Calu3 (cell line): ENCODE measurements at regions not wholly inside any gene's neighbourhood (a gene's known extent, or its start where the extent isn't known, plus 50 kb on each side); places are given as distances from the start of the nearest gene placed in this dataset.
"Not testable (repeated sequence)": the region's sequence is repeated elsewhere in the genome, so short reads cannot be mapped to it uniquely, and the experiment has no call there.

ENCODE experiments used
- BruUV-seq: library from RNA; stranded (reverse); fragments of 400-500 nt; replicated peaks from 2 replicates; lab custom pipeline; 2021; lab: Mats Ljungman, UMichigan
- CTCF ChIA-PET: fragments of 300-600 bp; sonication (Branson Sonifier 250); formaldehyde crosslinking; loops from one replicate; lab custom pipeline; 2022; ENCODE audit warnings: antibody characterized with exemption; lab: Charles Lee
- DNase-seq: peaks from one replicate; pipeline ENCODE4 v3.0.0; 2022
- H3K27ac Mint-ChIP-seq: one replicate; pipeline ENCODE4 v1.8.0; 2022; ENCODE audit warnings: mixed read lengths; ENCODE audit not compliant: unreplicated experiment
- H3K27me3 Mint-ChIP-seq: one replicate; pipeline ENCODE4 v1.8.0; 2022; ENCODE audit warnings: mixed read lengths; ENCODE audit not compliant: unreplicated experiment
- H3K36me3 Mint-ChIP-seq: one replicate; pipeline ENCODE4 v1.8.0; 2022; ENCODE audit warnings: mild to moderate bottlenecking, moderate library complexity, mixed read lengths; ENCODE audit not compliant: insufficient read depth, unreplicated experiment
- H3K4me1 Mint-ChIP-seq: one replicate; pipeline ENCODE4 v1.8.0; 2022; ENCODE audit warnings: mild to moderate bottlenecking, low read depth, mixed read lengths; ENCODE audit not compliant: unreplicated experiment
- H3K4me3 Mint-ChIP-seq: one replicate; pipeline ENCODE4 v1.8.0; 2022; ENCODE audit warnings: mild to moderate bottlenecking, low read depth, moderate library complexity, mixed read lengths; ENCODE audit not compliant: unreplicated experiment
- H3K9me3 Mint-ChIP-seq: one replicate; pipeline ENCODE4 v1.8.0; 2022; ENCODE audit warnings: low read depth, mixed read lengths; ENCODE audit not compliant: unreplicated experiment
- CTCF ChIP-seq: fragments of 200-600 bp; IDR thresholded peaks from one replicate; pipeline ENCODE4 v1.8.0; 2022; ENCODE audit warnings: antibody characterized with exemption; ENCODE audit not compliant: unreplicated experiment
- intact Hi-C: fragments of 100-400 bp; cut with micrococcal nuclease; formaldehyde crosslinking; loops from one replicate; pipeline ENCODE4 v1.10.0; 2022; ENCODE audit not compliant: unreplicated experiment

- no peak overlapping the region for H3K4me3 Mint-ChIP-seq
- no peak overlapping the region for H3K27ac Mint-ChIP-seq
- H3K27me3 Mint-ChIP-seq: no peaks in the 10 kb centered on the region
- no peak for DNase-seq
- peaks cover 18% of the 10 kb centered on the region for H3K4me1 Mint-ChIP-seq
- no TSS peak for BruUV-seq
- TF ChIP-seq CTCF: no peak
- CTCF ChIA-PET: no interaction called here
- H3K36me3 Mint-ChIP-seq: no peaks in the 10 kb centered on the region
- peaks cover 5% of the 10 kb centered on the region for H3K9me3 Mint-ChIP-seq
- intact Hi-C loops: no loop called here
Observed at GRCh38 chr9:78146241-78146640, 89.6 kb upstream of the CEP78 start.

DNA sequence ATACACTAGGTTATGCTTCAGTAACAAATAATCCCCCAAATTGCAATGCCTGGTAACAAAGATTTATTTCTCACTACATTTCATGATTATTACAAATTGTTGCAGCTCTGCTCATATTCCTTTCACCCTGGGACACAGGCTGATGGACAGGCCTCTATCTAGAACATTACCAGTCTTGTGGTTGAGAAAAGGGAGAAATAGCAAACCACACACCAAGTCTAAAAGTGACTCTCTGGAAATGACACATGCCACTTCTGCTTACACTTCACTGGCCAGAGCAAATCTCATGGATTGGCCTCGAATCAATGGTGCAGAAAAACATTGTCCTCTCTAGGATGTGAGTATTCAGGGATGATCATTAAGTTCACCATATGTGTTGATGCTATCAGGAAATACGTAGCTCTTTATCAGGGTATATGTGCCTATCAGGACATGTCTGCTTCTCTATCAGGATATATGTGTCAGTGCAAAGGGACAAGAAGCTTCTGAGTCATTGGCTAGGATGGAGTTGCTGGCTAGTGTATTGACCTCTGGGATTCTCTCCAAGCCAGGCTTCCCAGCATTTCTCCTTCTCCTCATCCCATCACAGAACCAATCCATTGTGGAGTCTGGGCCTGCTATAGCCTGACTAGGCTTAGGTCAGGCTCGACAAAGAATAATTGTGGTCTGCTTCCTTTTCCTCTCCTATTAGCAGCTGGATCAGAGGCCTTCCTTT lies 91.1 kb upstream of the CEP78 start:
- BruUV-seq: no TSS peak
- no peak for DNase-seq
- H3K9me3 Mint-ChIP-seq: peaks cover 5% of the 10 kb centered on the region
- H3K4me1 Mint-ChIP-seq: peaks cover 18% of the 10 kb centered on the region
- intact Hi-C loops: no loop called here
- no peaks in the 10 kb centered on the region for H3K36me3 Mint-ChIP-seq
- no peak overlapping the region for H3K4me3 Mint-ChIP-seq
- CTCF ChIA-PET: no interaction called here
- no peak overlapping the region for H3K27ac Mint-ChIP-seq
- no peaks in the 10 kb centered on the region for H3K27me3 Mint-ChIP-seq
- TF ChIP-seq CTCF: no peak

- Mint-ChIP-seq H3K27ac (no peak overlapping the region), H3K36me3 (no peaks in the 10 kb centered on the region), H3K4me3 (no peak overlapping the region), H3K27me3 (no peaks in the 10 kb centered on the region), H3K4me1 (peaks cover 18% of the 10 kb centered on the region), H3K9me3 (peaks cover 5% of the 10 kb centered on the region)
- BruUV-seq: no TSS peak
- CTCF ChIA-PET: no interaction called here
- no peak for DNase-seq
- TF ChIP-seq CTCF: no peak
- intact Hi-C loops: no loop called here
Observed at GRCh38 chr9:78144008-78144381, 91.9 kb upstream of the CEP78 start.

GRCh38 chr9:78143281-78144007 lies 92.4 kb upstream of the CEP78 start:
- H3K27ac Mint-ChIP-seq: no peak overlapping the region
- no peak for DNase-seq

DNA sequence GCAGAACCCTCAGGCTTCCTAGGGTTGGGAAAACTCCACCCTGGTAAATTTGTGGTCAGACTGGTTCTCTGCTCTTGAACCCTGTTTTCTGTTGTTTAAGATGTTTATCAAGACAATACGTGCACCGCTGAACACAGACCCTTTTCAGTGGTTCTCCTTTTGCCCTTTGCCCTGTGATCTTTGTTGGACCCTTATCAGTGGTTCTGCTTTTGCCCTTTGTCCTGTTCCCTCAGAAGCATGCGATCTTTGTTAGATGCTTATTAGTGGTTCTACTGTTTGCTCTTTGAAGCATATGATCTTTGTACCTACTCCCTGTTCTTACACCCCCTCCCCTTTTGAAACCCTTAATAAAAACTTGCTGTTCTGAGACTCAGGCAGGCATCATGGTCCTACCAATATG lies 93.6 kb upstream of the CEP78 start:
- BruUV-seq, DNase-seq, H3K27ac Mint-ChIP-seq, intact Hi-C loops, H3K27me3 Mint-ChIP-seq, CTCF ChIA-PET, H3K36me3 Mint-ChIP-seq, H3K4me3 Mint-ChIP-seq, H3K9me3 Mint-ChIP-seq: not testable (repeated sequence)
- peaks cover 18% of the 10 kb centered on the region for H3K4me1 Mint-ChIP-seq

More at GRCh38 chr9:78143281-78144007, 92.4 kb upstream of the CEP78 start:
- H3K4me1 Mint-ChIP-seq: peaks cover 18% of the 10 kb centered on the region
- H3K4me3 Mint-ChIP-seq: no peak overlapping the region
- no peak for TF ChIP-seq CTCF
- no peaks in the 10 kb centered on the region for H3K27me3 Mint-ChIP-seq
- CTCF ChIA-PET: no interaction called here
- intact Hi-C loops: no loop called here
- H3K9me3 Mint-ChIP-seq: peaks cover 5% of the 10 kb centered on the region
- BruUV-seq: no TSS peak
- H3K36me3 Mint-ChIP-seq: no peaks in the 10 kb centered on the region
